GM19467 (cell line): ENCODE measurements at regions not wholly inside any gene's neighbourhood (a gene's known extent, or its start where the extent isn't known, plus 50 kb on each side); places are given as distances from the start of the nearest gene placed in this dataset.
A peak's percentile ranks its signal among the peaks of the same experiment; 100 is the strongest.
"Not testable (repeated sequence)": the region's sequence is repeated elsewhere in the genome, so short reads cannot be mapped to it uniquely, and the experiment has no call there.

Experiments used
- ATAC-seq: cut with Tn5 transposase; IDR thresholded peaks from one replicate; pipeline ENCODE4 v1.9.1; 2021; ENCODE audit warnings: mild to moderate bottlenecking, moderate library complexity; ENCODE audit not compliant: unreplicated experiment

DNA sequence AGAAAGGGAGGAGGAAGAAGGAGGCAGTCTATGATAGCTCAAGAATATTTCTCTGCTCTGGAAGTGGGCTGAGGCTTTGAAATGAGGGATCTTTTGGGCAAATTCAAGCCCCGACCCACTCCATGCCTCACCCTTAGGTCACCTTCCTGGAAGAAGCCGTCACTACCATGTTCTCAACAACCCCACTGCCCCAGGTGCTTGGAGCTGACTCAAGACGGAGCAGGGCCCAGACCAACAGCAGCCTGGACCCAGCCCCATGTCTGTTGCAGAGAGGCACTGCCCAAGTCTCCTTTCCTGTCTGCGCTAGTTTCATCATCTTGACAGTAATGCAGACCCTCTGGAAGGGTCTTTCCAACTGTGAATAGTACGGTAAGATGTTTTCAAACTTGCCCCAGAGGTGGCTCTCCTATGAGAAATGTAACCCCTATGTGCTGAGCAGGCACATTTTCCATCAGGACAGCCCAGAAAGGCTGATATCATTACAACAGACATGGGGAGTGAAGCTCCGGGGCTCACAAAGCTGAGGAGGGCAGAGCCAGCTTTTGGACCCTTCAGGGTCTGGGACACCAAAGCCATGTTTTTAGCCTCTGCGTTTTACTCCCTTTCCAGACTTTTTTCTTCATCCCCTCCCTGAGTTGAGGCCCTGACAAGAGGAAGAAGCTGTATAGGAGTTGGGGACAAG, 128.2 kb upstream of the LARP1 start:
- no peak for ATAC-seq

DNA sequence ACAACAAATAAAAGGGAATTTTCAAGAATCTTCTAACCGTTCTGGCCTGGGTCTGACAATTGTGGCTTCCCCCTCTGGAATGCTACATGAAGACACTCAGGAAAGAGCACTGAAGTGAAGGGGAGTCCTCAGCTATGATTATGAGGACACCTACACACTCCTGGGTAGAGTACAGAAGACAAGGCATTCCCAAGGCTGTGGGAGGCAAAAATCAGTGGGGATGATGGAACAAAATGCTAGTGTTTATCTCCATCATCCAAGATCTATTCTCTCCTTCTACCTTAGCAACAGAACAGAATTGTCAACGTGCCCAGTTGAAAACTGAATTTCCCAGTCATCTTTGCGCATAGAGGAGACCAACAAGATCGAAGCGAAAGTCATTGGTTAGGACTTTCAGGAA, 130.1 kb upstream of the LARP1 start:
- ATAC-seq, result no peak

DNA sequence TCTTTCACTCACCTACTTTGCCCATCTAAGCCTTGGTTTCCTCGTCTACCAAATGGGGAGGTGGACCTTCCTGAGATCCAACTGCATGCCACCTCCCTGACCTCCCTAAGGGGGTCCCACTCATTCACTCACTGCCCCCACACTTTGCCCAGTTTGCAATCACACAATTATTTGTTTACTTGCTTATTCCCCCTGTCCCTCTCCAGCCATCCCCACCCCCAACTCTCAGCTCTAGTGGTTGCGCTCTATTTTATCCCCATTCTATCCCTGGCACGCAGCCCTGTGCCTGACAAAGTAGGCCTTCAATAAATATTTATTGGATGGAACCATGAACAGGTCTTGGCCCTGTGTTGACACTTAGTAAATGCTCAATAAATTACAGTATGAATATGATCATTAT, 130.8 kb upstream of the LARP1 start:
- no peak for ATAC-seq

DNA sequence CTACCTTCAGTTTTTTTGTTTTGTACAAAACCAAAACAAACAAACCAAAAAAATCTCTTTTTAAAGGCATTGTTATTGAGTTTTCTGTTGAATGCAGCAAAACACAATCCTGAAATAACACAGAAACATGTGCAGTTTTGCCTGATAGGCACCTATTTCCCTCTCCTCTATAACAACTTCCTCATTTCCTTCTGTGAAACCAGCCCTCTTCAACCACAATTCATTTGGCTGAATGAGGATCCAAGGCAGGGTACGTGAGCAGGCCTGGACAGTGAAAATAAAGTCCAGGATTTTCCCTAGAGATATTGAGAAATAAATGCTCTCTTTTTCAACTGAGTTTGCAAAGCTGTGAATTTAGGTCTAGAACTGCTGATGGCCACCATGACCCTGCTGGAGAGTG, 134.8 kb upstream of the LARP1 start:
- ATAC-seq, result no peak

GRCh38 chr5:154618696-154619095, 136.5 kb upstream of the LARP1 start:
- ATAC-seq, result no peak

DNA sequence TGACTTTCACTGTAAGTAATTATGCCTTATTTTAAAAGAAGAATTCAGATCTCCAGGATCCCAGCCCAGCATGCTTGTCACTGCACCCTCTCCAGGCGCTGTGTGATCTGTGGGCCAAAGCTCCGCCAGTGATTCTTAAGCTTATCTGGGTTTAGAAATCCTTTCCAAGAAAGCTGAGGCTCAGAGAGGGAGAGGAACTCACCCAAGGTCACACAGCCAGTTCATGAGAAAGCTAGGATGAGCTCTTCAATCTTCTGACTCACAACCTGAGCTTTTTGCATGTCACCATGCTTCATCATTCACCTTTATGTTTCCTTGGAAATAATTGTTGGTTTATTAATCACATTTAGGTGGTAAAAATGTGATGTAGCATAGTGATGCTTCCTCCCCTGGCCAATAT, 136.6 kb upstream of the HAND1 start:
- ATAC-seq, result no peak

- ATAC-seq, result no peak
These were observed 136.1 kb upstream of the HAND1 start for GRCh38 chr5:154614125-154614524.

- ATAC-seq, result no peak
These were observed 134.6 kb upstream of the HAND1 start for GRCh38 chr5:154612666-154613065.

- no peak for ATAC-seq
These were observed 133.3 kb upstream of the HAND1 start for GRCh38 chr5:154611341-154611767.

DNA sequence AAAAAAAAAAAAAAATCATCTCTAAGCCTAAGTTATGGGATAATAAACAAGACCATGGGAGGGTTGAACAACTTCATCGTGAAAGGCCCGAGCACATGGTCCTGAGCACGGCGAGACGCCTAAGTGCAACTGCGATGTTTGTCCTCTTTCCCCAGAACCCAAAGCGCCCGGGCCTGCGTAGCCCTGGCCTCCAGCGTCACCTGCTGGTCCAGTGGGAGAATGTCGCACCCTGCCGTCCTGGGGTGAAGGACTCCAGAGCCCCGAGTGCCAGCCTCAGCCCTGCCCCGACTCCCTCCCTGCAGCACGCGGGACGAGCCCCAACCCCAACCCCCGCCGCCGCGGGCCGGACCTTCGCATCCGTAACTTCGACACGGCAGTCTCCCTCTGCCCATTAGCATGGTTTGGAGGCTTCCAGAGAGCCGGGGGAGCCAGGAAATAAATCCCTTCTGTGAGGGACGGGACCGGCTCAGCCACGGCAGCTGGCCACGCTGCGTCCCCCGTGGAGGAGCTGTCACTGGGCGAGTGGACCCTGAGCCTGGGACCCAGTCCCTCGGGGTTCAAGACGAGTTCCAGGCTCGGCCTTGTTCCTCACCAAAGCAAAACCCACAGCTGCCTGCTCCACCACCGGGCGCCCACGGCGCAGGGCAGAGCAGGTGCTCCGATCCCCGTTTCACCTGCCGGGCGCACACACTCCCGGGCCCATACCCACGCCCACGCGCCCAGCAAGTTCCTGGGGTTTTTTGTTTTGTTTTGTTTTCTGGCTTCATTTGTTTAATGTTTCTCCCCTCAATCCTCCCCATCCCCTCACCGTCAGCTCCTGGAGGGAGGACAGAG, 132.5 kb upstream of the HAND1 start:
- peak; percentile 84 for ATAC-seq

DNA sequence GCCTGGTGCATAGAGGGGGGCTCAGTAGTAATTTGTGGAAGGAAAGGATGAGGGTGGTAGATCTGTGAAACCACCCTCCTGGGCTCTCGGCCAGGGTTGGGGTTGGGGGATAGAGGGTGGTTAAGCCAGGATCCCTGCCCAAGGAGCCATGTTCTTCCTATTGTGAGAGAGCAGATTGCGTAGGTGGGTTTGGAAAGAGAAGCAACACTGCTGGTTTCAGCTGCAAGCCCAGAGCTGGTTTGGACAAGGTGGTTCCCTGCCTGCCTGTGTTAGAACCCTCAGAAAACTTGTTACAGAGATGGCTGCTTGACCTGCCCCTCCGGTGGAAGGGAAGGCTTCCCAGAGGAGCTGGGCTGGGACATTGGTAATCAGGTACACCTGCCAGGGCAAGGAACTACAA, 131.2 kb upstream of the HAND1 start:
- no peak for ATAC-seq

DNA sequence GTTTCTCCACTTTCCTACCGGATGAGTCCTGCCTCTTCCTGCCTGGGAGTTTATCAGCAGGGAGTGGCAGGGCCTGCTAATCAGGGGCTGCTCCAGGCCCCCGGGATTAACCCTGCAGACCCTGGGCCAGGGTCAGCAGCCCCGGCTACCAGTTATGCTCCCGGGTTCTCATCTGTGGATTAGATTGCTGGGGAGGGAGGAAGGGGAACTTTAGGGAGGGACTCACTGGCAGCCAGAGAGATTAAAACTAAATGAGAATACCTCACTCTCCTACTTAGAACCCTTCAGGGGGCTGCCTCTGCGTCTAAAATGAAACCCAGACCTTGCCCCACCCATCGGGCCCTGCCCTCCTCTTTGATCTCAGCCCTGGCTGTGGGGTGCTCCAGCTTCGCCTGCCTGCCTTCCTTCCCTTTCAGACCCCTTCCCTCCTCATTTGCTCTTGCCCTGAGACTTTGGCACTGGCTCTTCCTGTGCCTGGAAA, 130.5 kb upstream of the HAND1 start:
- ATAC-seq, result no peak

- no peak for ATAC-seq
These were observed 129.7 kb upstream of the HAND1 start for GRCh38 chr5:154607746-154608145.

GRCh38 chr5:154606246-154606645, 128.2 kb upstream of the HAND1 start:
- no peak for ATAC-seq

DNA sequence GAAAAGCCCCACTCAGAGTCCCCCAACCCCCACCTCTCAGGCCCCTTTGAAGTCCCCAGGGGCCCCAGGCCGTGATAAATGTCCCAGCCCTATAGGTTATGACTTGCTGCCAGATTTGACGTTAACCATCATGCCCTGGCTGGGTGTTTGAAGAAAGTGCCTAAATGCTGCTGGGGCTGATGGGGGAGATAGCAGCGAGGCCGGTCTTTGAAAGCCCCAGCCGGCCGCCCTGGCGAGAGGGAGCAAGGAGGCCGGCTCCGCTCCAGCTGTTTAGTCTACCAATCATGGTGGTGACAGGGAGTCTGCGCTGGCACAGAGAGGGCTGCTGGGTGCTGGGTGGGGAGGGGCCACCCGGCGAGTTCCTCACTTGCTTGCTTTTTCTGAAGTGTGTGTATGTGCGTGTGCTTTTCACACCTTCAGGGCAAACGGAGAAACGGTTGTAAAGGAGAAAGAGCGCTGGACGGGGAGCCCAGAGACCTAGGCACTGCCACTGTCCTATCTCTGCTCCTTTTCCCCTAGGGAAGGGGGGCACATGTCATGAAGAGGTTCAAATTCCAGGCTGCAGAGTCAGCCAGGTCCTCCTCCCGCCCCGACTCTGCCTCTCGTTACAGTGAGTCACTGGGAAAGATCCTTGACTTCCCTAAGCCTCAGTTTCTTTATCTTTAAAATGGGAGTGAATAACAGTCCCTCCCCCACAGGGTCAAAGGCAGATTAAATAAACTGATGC, 126.1 kb upstream of the HAND1 start:
- no peak for ATAC-seq

DNA sequence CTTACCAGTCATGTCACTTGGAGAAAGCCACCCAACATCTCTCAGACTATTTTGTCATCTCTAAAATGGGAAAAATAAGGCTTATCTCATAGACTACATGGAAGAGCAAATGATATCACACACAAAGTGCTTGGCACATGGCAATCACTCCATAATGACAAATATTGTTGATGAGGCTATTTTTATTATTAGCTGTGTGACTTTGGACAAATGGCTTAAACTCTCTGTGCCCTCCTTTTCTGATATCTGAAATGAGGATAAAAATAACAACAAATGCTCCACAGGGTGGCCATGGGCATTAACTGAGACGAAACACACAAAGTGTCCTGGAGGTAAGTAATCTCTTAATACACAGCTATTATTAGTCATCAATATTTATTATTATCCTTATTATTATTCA, 125.5 kb upstream of the HAND1 start:
- no peak for ATAC-seq

DNA sequence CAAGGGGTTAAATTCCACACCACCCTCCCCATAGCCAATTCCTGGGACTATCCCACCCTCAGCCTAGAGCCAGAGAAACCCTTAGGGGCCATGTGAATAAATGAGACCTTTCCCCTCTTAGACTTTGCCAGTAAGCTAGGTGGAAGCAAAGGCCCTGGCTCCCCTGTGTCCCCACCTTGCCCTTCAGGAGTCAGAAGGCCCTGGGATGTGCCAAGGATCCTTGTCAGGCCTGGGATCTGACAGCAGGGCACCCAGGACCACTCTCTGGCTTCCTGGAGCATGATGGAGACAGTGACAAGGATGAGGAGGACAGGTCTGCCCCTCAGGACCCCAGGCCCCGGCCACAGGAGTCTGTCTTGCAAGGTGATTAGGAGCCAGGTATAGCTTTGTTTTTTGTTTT, 125.0 kb upstream of the HAND1 start:
- no peak for ATAC-seq

DNA sequence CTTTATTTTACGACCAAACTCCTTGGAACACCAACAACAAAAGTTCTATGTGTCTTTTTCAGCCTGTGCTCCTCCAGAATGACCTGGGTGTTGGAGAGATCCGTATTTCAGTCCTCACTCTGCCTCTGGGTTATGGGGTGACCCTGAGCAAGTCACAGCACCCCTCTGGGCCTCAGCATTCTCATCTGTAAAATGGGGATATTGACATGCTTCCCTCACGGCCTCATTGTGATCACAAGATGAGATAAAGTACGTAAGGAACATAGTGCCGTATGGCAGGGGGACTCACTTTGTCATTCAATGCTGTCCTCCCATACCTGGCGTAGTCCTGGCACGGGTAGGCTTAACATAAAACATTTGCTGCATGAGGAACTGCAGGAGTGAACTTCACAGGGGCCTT, 123.0 kb upstream of the HAND1 start:
- no peak for ATAC-seq

DNA sequence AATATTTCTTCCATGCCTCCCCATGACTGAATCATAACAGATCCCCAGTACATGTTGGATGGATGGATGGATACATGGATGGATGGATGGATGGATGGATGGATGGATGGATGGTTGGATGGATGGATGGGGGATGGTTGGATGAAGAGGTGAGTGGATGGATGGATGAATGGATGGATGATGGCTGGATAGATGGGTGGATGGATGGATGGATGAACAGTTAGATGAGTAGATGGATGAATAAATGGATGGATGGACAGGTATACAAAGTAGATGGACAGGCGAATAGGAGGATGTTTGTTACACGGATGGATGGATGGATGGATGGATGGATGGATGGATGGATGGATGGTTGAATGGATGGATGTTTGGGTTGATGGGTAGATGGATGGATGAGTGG, 120.0 kb upstream of the HAND1 start:
- ATAC-seq, result no peak

- ATAC-seq, result not testable (repeated sequence)
These were observed 118.8 kb upstream of the HAND1 start for GRCh38 chr5:154596844-154597243.

- no peak for ATAC-seq
These were observed 117.6 kb upstream of the HAND1 start for GRCh38 chr5:154595662-154596061.

DNA sequence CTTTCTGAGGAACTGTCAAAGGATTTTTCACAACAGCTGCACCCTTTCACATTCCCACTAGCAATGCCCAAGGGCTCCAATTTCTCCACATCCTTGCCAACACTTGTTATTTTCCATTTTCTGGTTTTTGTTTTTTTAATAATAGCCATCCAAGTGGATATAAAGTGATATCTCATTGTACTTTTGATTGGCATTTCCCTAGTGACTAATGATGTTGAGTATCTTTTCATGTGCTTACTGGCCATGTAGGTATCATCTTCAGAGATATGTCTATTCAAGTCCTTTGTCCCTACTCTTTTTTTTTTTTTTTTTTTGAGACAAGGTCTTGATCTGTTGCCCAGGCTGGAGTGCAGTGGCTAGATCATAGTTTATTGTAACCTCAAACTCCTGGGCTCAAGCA, 115.8 kb upstream of the HAND1 start:
- no peak for ATAC-seq
